ENCODE measurements at regions not wholly inside any gene's neighbourhood (a gene's known extent, or its start where the extent isn't known, plus 50 kb on each side); places are given as distances from the start of the nearest gene placed in this dataset.

DNA sequence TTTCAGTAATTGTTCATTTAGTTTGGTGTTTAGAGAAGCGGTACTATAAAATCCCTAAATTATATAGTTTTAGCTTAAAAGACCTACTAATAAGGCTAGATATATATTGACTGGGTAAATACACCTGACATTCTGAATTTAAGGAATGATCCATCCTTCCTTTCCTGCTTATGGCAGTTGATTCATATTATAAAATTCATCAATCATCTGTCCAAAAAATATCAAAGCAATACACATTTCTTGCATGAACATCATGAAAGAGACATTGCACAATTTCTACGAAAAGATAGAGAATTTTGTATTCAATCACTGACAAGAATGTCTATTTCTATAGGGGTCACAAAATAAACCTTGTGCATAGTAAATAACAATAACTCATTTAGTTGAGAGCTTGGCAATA, 514.9 kb downstream of the SLITRK6 start:
- Mint-ChIP-seq H3K9me3 (peaks cover 0 to 20% (median 7%) of the 10 kb centered on the region in 7 donors), H3K36me3 (no peaks in the 10 kb centered on the region), H3K27ac (no peak overlapping the region), H3K4me3 (no peak overlapping the region), H3K4me1 (no peaks in the 10 kb centered on the region), H3K27me3 (no peaks in the 10 kb centered on the region)
- no peaks in the 10 kb centered on the region for H3K27me3 ChIP-seq (ENCODE audit: control insufficient read depth, insufficient read depth, low read length)
- no peaks in the 10 kb centered on the region for H3K9me3 ChIP-seq (ENCODE audit: control insufficient read depth in 2 of 2, low read length in 2 of 2)
- no peak overlapping the region for H3K27ac ChIP-seq (ENCODE audit: insufficient read depth, low read length, poor library complexity, severe bottlenecking)
- H3K4me3 ChIP-seq (ENCODE audit: low read depth, low read length) = no peak overlapping the region
- no peak for ATAC-seq (ENCODE audit: low read depth in 2 of 2)
- no peaks in the 10 kb centered on the region for H3K4me1 ChIP-seq (ENCODE audit: control insufficient read depth, insufficient read depth, low read length, poor library complexity, severe bottlenecking)
- no peaks in the 10 kb centered on the region for H3K36me3 ChIP-seq (ENCODE audit: control insufficient read depth, insufficient read depth, low read length)
- no peak for DNase-seq

DNA sequence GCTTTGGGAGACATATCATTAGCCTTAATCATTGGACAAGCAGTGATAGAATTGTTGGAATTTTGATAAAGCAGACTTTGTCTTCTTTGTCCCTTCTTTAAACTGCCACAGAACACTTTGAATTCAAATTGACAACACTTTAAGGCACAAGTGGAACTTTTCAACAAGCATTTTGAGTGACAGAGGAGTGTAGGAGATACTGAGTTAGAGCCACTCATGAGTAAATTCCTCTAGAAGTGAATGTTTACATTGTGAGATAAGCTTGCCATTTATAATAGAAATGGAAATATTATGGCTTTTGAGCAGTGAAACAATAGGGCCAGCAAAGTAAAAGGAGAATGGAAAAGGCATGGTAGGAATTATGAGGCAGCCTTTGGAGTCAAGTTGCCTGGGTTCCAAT, 515.8 kb downstream of the SLITRK6 start:
- no peak overlapping the region for H3K27ac ChIP-seq (ENCODE audit: insufficient read depth, low read length, poor library complexity, severe bottlenecking)
- Mint-ChIP-seq H3K4me3 (no peak overlapping the region), H3K4me1 (no peaks in the 10 kb centered on the region), H3K9me3 (peaks cover 0 to 21% (median 8%) of the 10 kb centered on the region in 7 donors), H3K27me3 (no peaks in the 10 kb centered on the region), H3K27ac (no peak overlapping the region), H3K36me3 (no peaks in the 10 kb centered on the region)
- no peaks in the 10 kb centered on the region for H3K36me3 ChIP-seq (ENCODE audit: control insufficient read depth, insufficient read depth, low read length)
- DNase-seq = no peak
- no peaks in the 10 kb centered on the region for H3K4me1 ChIP-seq (ENCODE audit: control insufficient read depth, insufficient read depth, low read length, poor library complexity, severe bottlenecking)
- no peaks in the 10 kb centered on the region for H3K27me3 ChIP-seq (ENCODE audit: control insufficient read depth, insufficient read depth, low read length)
- no peaks in the 10 kb centered on the region for H3K9me3 ChIP-seq (ENCODE audit: control insufficient read depth in 2 of 2, low read length in 2 of 2)
- no peak overlapping the region for H3K4me3 ChIP-seq (ENCODE audit: low read depth, low read length)
- no peak for ATAC-seq (ENCODE audit: low read depth in 2 of 2)

DNA sequence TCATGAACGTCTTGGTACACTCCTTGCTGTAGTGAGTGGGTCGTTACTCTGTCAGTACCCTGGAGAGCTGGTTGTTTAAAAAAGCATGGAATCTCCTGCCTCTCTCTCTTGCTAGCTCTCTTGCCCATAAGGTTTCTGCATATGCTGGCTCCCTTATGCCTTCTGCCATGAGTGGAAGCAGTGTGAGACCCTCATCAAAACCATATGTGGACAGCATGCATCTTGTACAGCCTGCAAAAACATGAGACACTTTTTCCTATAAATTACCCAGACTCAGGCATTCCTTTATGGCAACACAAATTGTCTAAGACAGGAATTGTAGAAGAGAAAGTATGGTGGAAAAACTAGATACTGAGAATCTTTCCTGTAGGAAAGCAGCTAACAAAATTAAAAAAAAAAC, 516.3 kb downstream of the SLITRK6 start:
- Histone ChIP-seq H3K27ac (ENCODE audit: insufficient read depth, low read length, poor library complexity, severe bottlenecking) (no peak overlapping the region), H3K36me3 (ENCODE audit: control insufficient read depth, insufficient read depth, low read length) (no peaks in the 10 kb centered on the region), H3K4me1 (ENCODE audit: control insufficient read depth, insufficient read depth, low read length, poor library complexity, severe bottlenecking) (no peaks in the 10 kb centered on the region), H3K4me3 (ENCODE audit: low read depth, low read length) (no peak overlapping the region), H3K27me3 (ENCODE audit: control insufficient read depth, insufficient read depth, low read length) (no peaks in the 10 kb centered on the region), H3K9me3 (ENCODE audit: control insufficient read depth in 2 of 2, low read length in 2 of 2) (no peaks in the 10 kb centered on the region)
- H3K36me3 Mint-ChIP-seq = no peaks in the 10 kb centered on the region
- H3K4me3 Mint-ChIP-seq = no peak overlapping the region
- no peaks in the 10 kb centered on the region for H3K27me3 Mint-ChIP-seq
- no peaks in the 10 kb centered on the region for H3K4me1 Mint-ChIP-seq
- H3K9me3 Mint-ChIP-seq = peaks cover 0 to 21% (median 7%) of the 10 kb centered on the region in 7 donors
- H3K27ac Mint-ChIP-seq = no peak overlapping the region
- no peak for ATAC-seq (ENCODE audit: low read depth in 2 of 2)
- no peak for DNase-seq

DNA sequence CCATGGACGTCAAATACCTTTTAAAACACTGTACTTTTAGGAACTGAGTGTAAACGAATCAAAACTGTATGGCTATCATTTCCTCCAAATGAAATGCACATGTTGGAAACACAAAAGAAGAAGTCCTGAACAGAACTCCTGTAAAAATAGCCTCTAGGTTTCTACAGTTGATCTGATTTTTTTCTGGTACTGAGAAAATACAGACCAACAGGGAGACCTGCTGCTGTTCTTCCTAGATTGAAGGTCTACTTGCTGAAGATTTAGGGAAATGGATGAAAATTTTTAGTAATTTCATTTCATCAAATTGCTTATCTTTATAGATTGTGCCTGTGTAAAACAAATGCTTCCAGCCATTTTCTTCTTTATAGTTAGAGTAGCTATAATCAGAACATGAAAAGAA, 520.4 kb downstream of the SLITRK6 start:
- Mint-ChIP-seq H3K27me3 (no peaks in the 10 kb centered on the region), H3K27ac (no peak overlapping the region), H3K4me1 (no peaks in the 10 kb centered on the region), H3K9me3 (peaks cover 0 to 27% (median 7%) of the 10 kb centered on the region in 7 donors), H3K36me3 (no peaks in the 10 kb centered on the region), H3K4me3 (no peak overlapping the region)
- ATAC-seq (ENCODE audit: low read depth in 2 of 2) (no peak), DNase-seq (no peak)
- Histone ChIP-seq H3K9me3 (ENCODE audit: control insufficient read depth in 2 of 2, low read length in 2 of 2) (peaks cover 0 to 4% of the 10 kb centered on the region in 2 experiments), H3K4me1 (ENCODE audit: control insufficient read depth, insufficient read depth, low read length, poor library complexity, severe bottlenecking) (no peaks in the 10 kb centered on the region), H3K27ac (ENCODE audit: insufficient read depth, low read length, poor library complexity, severe bottlenecking) (no peak overlapping the region), H3K4me3 (ENCODE audit: low read depth, low read length) (no peak overlapping the region), H3K27me3 (ENCODE audit: control insufficient read depth, insufficient read depth, low read length) (no peaks in the 10 kb centered on the region), H3K36me3 (ENCODE audit: control insufficient read depth, insufficient read depth, low read length) (no peaks in the 10 kb centered on the region)

DNA sequence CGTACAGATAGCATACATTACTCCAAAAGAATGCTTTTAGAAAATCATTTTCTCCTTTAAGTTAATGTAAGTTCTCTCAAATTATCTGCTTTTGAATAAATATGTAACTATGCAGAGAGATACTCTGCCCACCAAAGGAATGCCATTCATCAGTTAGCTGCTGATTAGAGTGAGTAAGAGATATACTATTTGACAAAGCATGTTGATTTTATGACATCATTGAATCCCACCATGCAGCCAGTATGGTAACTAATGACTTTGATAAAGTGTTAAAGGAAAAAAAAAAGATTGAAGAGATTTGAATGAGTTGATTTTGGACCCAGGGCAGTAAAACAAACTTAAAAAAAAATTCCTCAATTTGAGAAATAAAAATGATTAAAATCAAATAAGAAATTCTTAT, 521.5 kb downstream of the SLITRK6 start:
- no peaks in the 10 kb centered on the region for H3K36me3 ChIP-seq (ENCODE audit: control insufficient read depth, insufficient read depth, low read length)
- peaks cover 0 to 4% of the 10 kb centered on the region in 2 experiments for H3K9me3 ChIP-seq (ENCODE audit: control insufficient read depth in 2 of 2, low read length in 2 of 2)
- H3K27me3 Mint-ChIP-seq = no peaks in the 10 kb centered on the region
- H3K4me1 Mint-ChIP-seq = no peaks in the 10 kb centered on the region
- H3K4me3 ChIP-seq (ENCODE audit: low read depth, low read length) = no peak overlapping the region
- ATAC-seq (ENCODE audit: low read depth in 2 of 2) = no peak
- no peak overlapping the region for H3K4me3 Mint-ChIP-seq
- no peak for DNase-seq
- no peaks in the 10 kb centered on the region for H3K4me1 ChIP-seq (ENCODE audit: control insufficient read depth, insufficient read depth, low read length, poor library complexity, severe bottlenecking)
- H3K9me3 Mint-ChIP-seq = peaks cover 0 to 24% (median 5%) of the 10 kb centered on the region in 7 donors
- H3K27ac Mint-ChIP-seq = no peak overlapping the region
- H3K27me3 ChIP-seq (ENCODE audit: control insufficient read depth, insufficient read depth, low read length) = no peaks in the 10 kb centered on the region
- no peaks in the 10 kb centered on the region for H3K36me3 Mint-ChIP-seq
- no peak overlapping the region for H3K27ac ChIP-seq (ENCODE audit: insufficient read depth, low read length, poor library complexity, severe bottlenecking)

DNA sequence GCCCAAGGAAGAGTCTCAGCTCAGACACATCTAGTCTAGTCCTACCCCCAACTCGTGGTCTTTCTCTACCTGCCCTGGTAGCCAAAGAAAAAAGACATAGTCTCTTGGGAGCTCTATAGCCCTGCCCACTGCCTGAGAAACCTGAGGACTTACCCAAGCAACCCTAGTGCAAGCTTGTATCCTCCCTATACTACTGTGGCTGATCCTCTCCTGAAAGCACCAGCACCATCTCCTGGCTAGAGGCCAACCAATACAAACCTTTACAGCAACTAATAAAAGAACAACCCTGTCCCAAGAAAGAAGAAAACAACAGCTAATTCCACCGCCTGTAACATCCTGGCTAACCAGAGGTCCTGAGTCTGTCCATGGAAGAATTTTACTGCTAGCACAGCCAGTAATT, 532.4 kb downstream of the SLITRK6 start:
- Histone ChIP-seq H3K4me1 (ENCODE audit: control insufficient read depth, insufficient read depth, low read length, poor library complexity, severe bottlenecking) (no peaks in the 10 kb centered on the region), H3K4me3 (ENCODE audit: low read depth, low read length) (no peak overlapping the region), H3K36me3 (ENCODE audit: control insufficient read depth, insufficient read depth, low read length) (no peaks in the 10 kb centered on the region), H3K27me3 (ENCODE audit: control insufficient read depth, insufficient read depth, low read length) (no peaks in the 10 kb centered on the region), H3K27ac (ENCODE audit: insufficient read depth, low read length, poor library complexity, severe bottlenecking) (no peak overlapping the region), H3K9me3 (ENCODE audit: control insufficient read depth in 2 of 2, low read length in 2 of 2) (no peaks in the 10 kb centered on the region)
- Mint-ChIP-seq H3K4me1 (no peaks in the 10 kb centered on the region), H3K27me3 (no peaks in the 10 kb centered on the region), H3K27ac (no peak overlapping the region), H3K36me3 (no peaks in the 10 kb centered on the region), H3K9me3 (peaks cover 3 to 16% (median 7%) of the 10 kb centered on the region in 7 donors), H3K4me3 (no peak overlapping the region)
- DNase-seq (no peak), ATAC-seq (ENCODE audit: low read depth in 2 of 2) (no peak)

DNA sequence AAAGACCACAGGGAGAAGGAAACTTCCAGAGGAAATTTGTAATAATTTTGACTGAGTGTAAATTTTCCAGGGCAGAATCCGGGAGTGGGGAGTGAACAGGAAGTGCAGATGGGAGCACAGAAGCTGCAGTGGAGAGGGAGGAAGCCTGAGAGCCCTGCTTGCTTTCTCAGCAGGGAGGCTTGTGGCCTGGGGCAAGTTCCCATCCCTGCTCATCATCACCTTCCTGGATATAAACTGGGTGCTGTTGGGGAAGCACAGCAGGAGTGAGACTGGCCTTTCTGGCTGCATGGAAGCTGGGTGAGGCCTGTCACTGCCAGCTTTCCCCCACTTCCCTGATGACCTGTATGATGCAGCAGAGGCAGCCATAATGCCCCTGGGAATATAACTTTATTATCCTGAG, 532.9 kb downstream of the SLITRK6 start:
- no peaks in the 10 kb centered on the region for H3K36me3 Mint-ChIP-seq
- ATAC-seq (ENCODE audit: low read depth in 2 of 2) = no peak

DNA sequence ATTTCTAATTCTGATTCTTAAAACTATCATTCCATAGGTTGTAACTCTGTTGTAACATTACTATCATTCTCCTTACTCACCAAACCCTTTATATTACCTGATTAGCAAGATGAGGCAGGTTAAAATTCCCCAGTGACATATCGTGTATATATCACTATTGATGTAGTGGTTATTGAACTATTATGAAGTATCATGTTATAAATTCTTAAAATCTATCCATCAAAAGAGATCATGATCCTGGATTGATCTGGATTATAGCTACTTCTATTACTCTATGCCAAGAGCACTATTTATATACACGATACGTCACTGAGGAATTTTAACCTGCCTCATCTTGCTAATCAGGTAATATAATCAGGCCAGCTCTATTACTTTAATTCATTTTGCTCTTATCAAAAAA, 533.9 kb downstream of the SLITRK6 start:
- no peaks in the 10 kb centered on the region for H3K9me3 ChIP-seq (ENCODE audit: control insufficient read depth in 2 of 2, low read length in 2 of 2)
- H3K36me3 ChIP-seq (ENCODE audit: control insufficient read depth, insufficient read depth, low read length) = no peaks in the 10 kb centered on the region
- ATAC-seq (ENCODE audit: low read depth in 2 of 2) (no peak), DNase-seq (no peak)
- H3K4me1 ChIP-seq (ENCODE audit: control insufficient read depth, insufficient read depth, low read length, poor library complexity, severe bottlenecking) = no peaks in the 10 kb centered on the region
- H3K27ac ChIP-seq (ENCODE audit: insufficient read depth, low read length, poor library complexity, severe bottlenecking) = no peak overlapping the region
- Mint-ChIP-seq H3K4me3 (no peak overlapping the region), H3K27ac (no peak overlapping the region), H3K4me1 (no peaks in the 10 kb centered on the region), H3K27me3 (no peaks in the 10 kb centered on the region), H3K36me3 (no peaks in the 10 kb centered on the region), H3K9me3 (peaks cover 1 to 16% (median 7%) of the 10 kb centered on the region in 7 donors)
- no peak overlapping the region for H3K4me3 ChIP-seq (ENCODE audit: low read depth, low read length)
- H3K27me3 ChIP-seq (ENCODE audit: control insufficient read depth, insufficient read depth, low read length) = no peaks in the 10 kb centered on the region

More for the DNA sequence above, 532.9 kb downstream of the SLITRK6 start:
- no peaks in the 10 kb centered on the region for H3K9me3 ChIP-seq (ENCODE audit: control insufficient read depth in 2 of 2, low read length in 2 of 2)
- Mint-ChIP-seq H3K4me3 (no peak overlapping the region), H3K9me3 (peaks cover 3 to 16% (median 7%) of the 10 kb centered on the region in 7 donors), H3K4me1 (no peaks in the 10 kb centered on the region), H3K27ac (no peak overlapping the region), H3K27me3 (no peaks in the 10 kb centered on the region)
- no peaks in the 10 kb centered on the region for H3K27me3 ChIP-seq (ENCODE audit: control insufficient read depth, insufficient read depth, low read length)
- H3K36me3 ChIP-seq (ENCODE audit: control insufficient read depth, insufficient read depth, low read length) = no peaks in the 10 kb centered on the region
- no peak for DNase-seq
- H3K4me3 ChIP-seq (ENCODE audit: low read depth, low read length) = no peak overlapping the region
- H3K27ac ChIP-seq (ENCODE audit: insufficient read depth, low read length, poor library complexity, severe bottlenecking) = no peak overlapping the region
- no peaks in the 10 kb centered on the region for H3K4me1 ChIP-seq (ENCODE audit: control insufficient read depth, insufficient read depth, low read length, poor library complexity, severe bottlenecking)
